WTC11 (cell line): ENCODE measurements at regions not wholly inside any gene's neighbourhood (a gene's known extent, or its start where the extent isn't known, plus 50 kb on each side); places are given as distances from the start of the nearest gene placed in this dataset.

Source experiments
- ATAC-seq: fragments of 200-7000 bp; cut with Tn5 transposase; 2 replicates; pipeline ENCODE4 v1.10.0; 2021; ENCODE audit warnings: mild to moderate bottlenecking, moderate library complexity
- CTCF ChIA-PET: fragments of 300-600 bp; sonication (Branson Sonifier 250); formaldehyde crosslinking; loops from one replicate; lab custom pipeline; 2021; ENCODE audit warnings: antibody characterized with exemption; lab: Charles Lee
- POLR2A ChIA-PET: fragments of 350-600 bp; sonication (Branson Sonifier 250); formaldehyde crosslinking; loops from one replicate; lab custom pipeline; 2021; ENCODE audit warnings: antibody characterized with exemption; lab: Charles Lee
- DNase-seq: peaks from one replicate; pipeline ENCODE4 v3.0.0; 2021; ENCODE audit warnings: low spot score
- H3K27ac Mint-ChIP-seq: 2 replicates; pipeline ENCODE4 v1.8.0; 2021; ENCODE audit warnings: mixed read lengths
- H3K27me3 Mint-ChIP-seq: 2 replicates; pipeline ENCODE4 v1.8.0; 2021; ENCODE audit warnings: low read depth, mild to moderate bottlenecking, moderate library complexity, mixed read lengths
- H3K36me3 Mint-ChIP-seq: 2 replicates; pipeline ENCODE4 v1.8.0; 2021; ENCODE audit warnings: mixed read lengths
- H3K4me1 Mint-ChIP-seq: 2 replicates; pipeline ENCODE4 v1.8.0; 2022; ENCODE audit warnings: mixed read lengths
- H3K4me3 Mint-ChIP-seq: 2 replicates; pipeline ENCODE4 v1.8.0; 2021; ENCODE audit warnings: mild to moderate bottlenecking, moderate library complexity, mixed read lengths
- H3K9me3 Mint-ChIP-seq: 2 replicates; pipeline ENCODE4 v1.8.0; 2021; ENCODE audit warnings: mixed read lengths
- CREB1 ChIP-seq: sonication (generic); formaldehyde crosslinking; IDR thresholded peaks from 2 replicates; pipeline ENCODE4 v1.8.0; 2023; ENCODE audit warnings: mild to moderate bottlenecking, missing genetic modification reagents
- E2F5 ChIP-seq: sonication (generic); formaldehyde crosslinking; IDR thresholded peaks from 2 replicates; pipeline ENCODE4 v1.8.1; 2022; ENCODE audit warnings: mild to moderate bottlenecking, moderate library complexity, missing genetic modification reagents
- EMX1 ChIP-seq: fragments of 250-450 bp; sonication (Bioruptor Pico); IDR thresholded peaks from 2 replicates; pipeline ENCODE4 v1.8.0; 2021; ENCODE audit warnings: mild to moderate bottlenecking
- FOXK1 ChIP-seq: sonication (generic); formaldehyde crosslinking; IDR thresholded peaks from 2 replicates; pipeline ENCODE4 v1.8.0; 2022; ENCODE audit warnings: mild to moderate bottlenecking, moderate library complexity, missing genetic modification reagents
- GTF2I ChIP-seq: fragments of 250-450 bp; sonication (Bioruptor Pico); conservative IDR thresholded peaks from 2 replicates; pipeline ENCODE4 v1.4.0; 2021; ENCODE audit warnings: mild to moderate bottlenecking
- JAZF1 ChIP-seq: fragments of 250-450 bp; sonication (Bioruptor Pico); IDR thresholded peaks from 2 replicates; pipeline ENCODE4 v1.9.0; 2021; ENCODE audit warnings: moderate library complexity, mild to moderate bottlenecking, inconsistent platforms
- MXD4 ChIP-seq: fragments of 250-450 bp; sonication (Bioruptor Pico); IDR thresholded peaks from 2 replicates; pipeline ENCODE4 v1.8.0; 2021; ENCODE audit warnings: mild to moderate bottlenecking, moderate library complexity, borderline replicate concordance
- PREB ChIP-seq: sonication (generic); formaldehyde crosslinking; IDR thresholded peaks from 2 replicates; pipeline ENCODE4 v1.8.1; 2022; ENCODE audit warnings: mild to moderate bottlenecking, missing genetic modification reagents, moderate library complexity, borderline replicate concordance
- SMAD4 ChIP-seq: sonication (generic); formaldehyde crosslinking; IDR thresholded peaks from 2 replicates; pipeline ENCODE4 v1.8.0; 2022; ENCODE audit warnings: mild to moderate bottlenecking, missing genetic modification reagents
- SP1 ChIP-seq: sonication (generic); formaldehyde crosslinking; conservative IDR thresholded peaks from 2 replicates; pipeline ENCODE4 v1.8.1; 2022; ENCODE audit warnings: missing genetic modification reagents
- TCF7 ChIP-seq: sonication (generic); formaldehyde crosslinking; IDR thresholded peaks from 2 replicates; pipeline ENCODE4 v1.8.0; 2022; ENCODE audit warnings: mild to moderate bottlenecking, low read depth, missing genetic modification reagents, moderate library complexity
- ZNF317 ChIP-seq: sonication (generic); formaldehyde crosslinking; IDR thresholded peaks from 2 replicates; pipeline ENCODE4 v1.8.1; 2023; ENCODE audit warnings: low read depth, mild to moderate bottlenecking, moderate library complexity, missing genetic modification reagents, borderline replicate concordance
- ZNF416 ChIP-seq: fragments of 250-450 bp; sonication (Bioruptor Pico); IDR thresholded peaks from 2 replicates; pipeline ENCODE4 v1.9.0; 2021; ENCODE audit warnings: mild to moderate bottlenecking, inconsistent platforms
- ZNF532 ChIP-seq: fragments of 250-450 bp; sonication (Bioruptor Pico); IDR thresholded peaks from 2 replicates; pipeline ENCODE4 v1.9.0; 2021; ENCODE audit warnings: mild to moderate bottlenecking, borderline replicate concordance
- ZSCAN18 ChIP-seq: fragments of 250-450 bp; sonication (Bioruptor Pico); IDR thresholded peaks from 2 replicates; pipeline ENCODE4 v2.1.2; 2022; ENCODE audit warnings: mild to moderate bottlenecking, moderate library complexity
- TF ChIP-seq, protein P1 (sequence below): sonication (generic); formaldehyde crosslinking; IDR thresholded peaks from 2 replicates; pipeline ENCODE4 v1.8.0; 2022; ENCODE audit warnings: missing genetic modification reagents
- TF ChIP-seq, protein P2 (sequence below): fragments of 250-450 bp; sonication (Bioruptor Pico); IDR thresholded peaks from 2 replicates; pipeline ENCODE4 v1.8.0; 2021; ENCODE audit warnings: mild to moderate bottlenecking

DNA sequence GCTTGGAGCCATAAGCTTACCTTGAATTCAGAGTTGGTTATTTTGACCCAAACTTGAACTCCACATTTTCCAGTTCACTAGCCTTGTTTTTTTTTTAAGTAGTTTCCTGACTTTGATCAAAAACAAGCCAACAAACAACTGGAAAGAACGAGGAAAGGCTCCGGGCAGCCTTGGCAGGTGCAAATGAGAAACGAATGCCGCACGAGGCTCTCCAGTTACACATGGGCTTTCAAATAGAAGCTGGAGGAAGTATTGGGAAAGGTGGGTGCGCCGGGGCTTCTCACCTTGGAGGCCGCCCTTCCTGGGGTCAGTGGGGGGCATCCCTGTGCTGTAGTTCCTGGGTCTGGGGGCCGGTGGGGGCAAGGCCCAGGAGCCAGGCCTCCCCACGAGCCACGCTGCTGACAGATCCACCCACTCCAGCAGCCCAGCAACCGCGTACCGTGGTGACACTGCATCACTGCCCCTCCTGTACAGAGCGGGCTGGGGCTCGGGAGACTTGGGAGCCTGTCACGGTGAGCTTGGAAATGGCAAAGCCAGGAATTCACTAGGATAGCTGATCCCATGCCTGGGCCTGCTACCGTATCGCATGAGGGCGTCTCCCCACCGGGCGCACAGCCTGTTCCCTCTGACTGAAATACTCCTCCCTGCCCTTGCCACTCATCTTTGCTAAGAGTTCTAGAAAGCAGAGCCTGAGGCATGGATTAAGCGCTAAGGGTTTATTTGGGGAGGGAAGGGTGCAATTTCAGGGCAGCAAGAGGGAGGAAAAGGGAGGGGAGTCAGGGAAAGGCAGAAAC lies 50.9 kb upstream of the ADRA2C start (continued):
- TF ChIP-seq, protein P1, sequence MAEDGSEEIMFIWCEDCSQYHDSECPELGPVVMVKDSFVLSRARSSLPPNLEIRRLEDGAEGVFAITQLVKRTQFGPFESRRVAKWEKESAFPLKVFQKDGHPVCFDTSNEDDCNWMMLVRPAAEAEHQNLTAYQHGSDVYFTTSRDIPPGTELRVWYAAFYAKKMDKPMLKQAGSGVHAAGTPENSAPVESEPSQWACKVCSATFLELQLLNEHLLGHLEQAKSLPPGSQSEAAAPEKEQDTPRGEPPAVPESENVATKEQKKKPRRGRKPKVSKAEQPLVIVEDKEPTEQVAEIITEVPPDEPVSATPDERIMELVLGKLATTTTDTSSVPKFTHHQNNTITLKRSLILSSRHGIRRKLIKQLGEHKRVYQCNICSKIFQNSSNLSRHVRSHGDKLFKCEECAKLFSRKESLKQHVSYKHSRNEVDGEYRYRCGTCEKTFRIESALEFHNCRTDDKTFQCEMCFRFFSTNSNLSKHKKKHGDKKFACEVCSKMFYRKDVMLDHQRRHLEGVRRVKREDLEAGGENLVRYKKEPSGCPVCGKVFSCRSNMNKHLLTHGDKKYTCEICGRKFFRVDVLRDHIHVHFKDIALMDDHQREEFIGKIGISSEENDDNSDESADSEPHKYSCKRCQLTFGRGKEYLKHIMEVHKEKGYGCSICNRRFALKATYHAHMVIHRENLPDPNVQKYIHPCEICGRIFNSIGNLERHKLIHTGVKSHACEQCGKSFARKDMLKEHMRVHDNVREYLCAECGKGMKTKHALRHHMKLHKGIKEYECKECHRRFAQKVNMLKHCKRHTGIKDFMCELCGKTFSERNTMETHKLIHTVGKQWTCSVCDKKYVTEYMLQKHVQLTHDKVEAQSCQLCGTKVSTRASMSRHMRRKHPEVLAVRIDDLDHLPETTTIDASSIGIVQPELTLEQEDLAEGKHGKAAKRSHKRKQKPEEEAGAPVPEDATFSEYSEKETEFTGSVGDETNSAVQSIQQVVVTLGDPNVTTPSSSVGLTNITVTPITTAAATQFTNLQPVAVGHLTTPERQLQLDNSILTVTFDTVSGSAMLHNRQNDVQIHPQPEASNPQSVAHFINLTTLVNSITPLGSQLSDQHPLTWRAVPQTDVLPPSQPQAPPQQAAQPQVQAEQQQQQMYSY (CRISPR knock-in tag), result no peak

DNA sequence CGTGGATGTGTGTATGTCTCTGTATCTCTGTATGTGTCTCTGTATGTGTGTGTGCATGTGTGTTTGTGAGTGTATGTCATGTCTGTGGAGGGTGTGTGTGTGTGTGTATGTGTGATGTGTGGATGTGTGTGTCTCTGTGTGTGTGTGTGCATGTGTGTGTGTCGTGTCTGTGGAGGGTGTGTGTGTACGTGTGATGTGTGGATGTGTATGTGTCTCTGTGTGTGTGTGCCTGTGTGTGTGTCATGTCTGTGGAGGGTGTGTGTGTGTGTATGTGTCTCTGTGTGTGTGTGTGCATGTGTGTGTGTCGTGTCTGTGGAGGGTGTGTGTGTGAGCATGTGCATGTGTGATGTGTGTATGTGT lies 51.6 kb upstream of the ADRA2C start:
- CTCF ChIA-PET, result interaction anchor here (1.3 kb wide), 1 partner anchor 33 kb away, joined by 3 read pairs; no protein-coding TSS in a partner anchor
- TF ChIP-seq FOXK1 (no peak), CREB1 (CRISPR knock-in tag) (no peak), EMX1 (no peak), SMAD4 (no peak), E2F5 (no peak)
- TF ChIP-seq, all 79 proteins: peak for 0
- POLR2A ChIA-PET, result no interaction called here

GRCh38 chr4:3713817-3714641 lies 52.2 kb upstream of the ADRA2C start:
- POLR2A ChIA-PET, result no interaction called here
- no peak overlapping the region for H3K27ac Mint-ChIP-seq
- DNase-seq, result no peak
- TF ChIP-seq TCF7 (CRISPR knock-in tag) (no peak), JAZF1 (no peak), ZNF416 (CRISPR knock-in tag) (no peak), ZNF317 (CRISPR knock-in tag) (no peak), PREB (CRISPR knock-in tag) (no peak), ZSCAN18 (CRISPR knock-in tag) (no peak), SP1 (no peak), GTF2I (CRISPR knock-in tag) (no peak), MXD4 (CRISPR knock-in tag) (no peak), ZNF532 (CRISPR knock-in tag) (no peak)
- TF ChIP-seq, protein P2, sequence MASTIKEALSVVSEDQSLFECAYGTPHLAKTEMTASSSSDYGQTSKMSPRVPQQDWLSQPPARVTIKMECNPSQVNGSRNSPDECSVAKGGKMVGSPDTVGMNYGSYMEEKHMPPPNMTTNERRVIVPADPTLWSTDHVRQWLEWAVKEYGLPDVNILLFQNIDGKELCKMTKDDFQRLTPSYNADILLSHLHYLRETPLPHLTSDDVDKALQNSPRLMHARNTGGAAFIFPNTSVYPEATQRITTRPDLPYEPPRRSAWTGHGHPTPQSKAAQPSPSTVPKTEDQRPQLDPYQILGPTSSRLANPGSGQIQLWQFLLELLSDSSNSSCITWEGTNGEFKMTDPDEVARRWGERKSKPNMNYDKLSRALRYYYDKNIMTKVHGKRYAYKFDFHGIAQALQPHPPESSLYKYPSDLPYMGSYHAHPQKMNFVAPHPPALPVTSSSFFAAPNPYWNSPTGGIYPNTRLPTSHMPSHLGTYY (CRISPR knock-in tag), result no peak

More for the DNA sequence above, 51.6 kb upstream of the ADRA2C start:
- Mint-ChIP-seq H3K36me3 (peaks cover 8% of the 10 kb centered on the region), H3K27ac (no peak overlapping the region), H3K4me1 (no peaks in the 10 kb centered on the region), H3K9me3 (peaks cover 18% of the 10 kb centered on the region), H3K4me3 (no peak overlapping the region), H3K27me3 (peaks cover 5% of the 10 kb centered on the region)
- DNase-seq, result no peak
- no peak for ATAC-seq

More at GRCh38 chr4:3713817-3714641, 52.2 kb upstream of the ADRA2C start:
- no peak for ATAC-seq
- H3K4me3 Mint-ChIP-seq, result no peak overlapping the region
- no peaks in the 10 kb centered on the region for H3K4me1 Mint-ChIP-seq
- CTCF ChIA-PET, result interaction anchor here (0.6 to 1.0 kb wide), 2 partner anchors 9 to 79 kb away, joined by 3 read pairs; no protein-coding TSS in a partner anchor
- peaks cover 5% of the 10 kb centered on the region for H3K27me3 Mint-ChIP-seq
- H3K9me3 Mint-ChIP-seq, result peaks cover 14% of the 10 kb centered on the region
- peaks cover 4% of the 10 kb centered on the region for H3K36me3 Mint-ChIP-seq
